ENCODE measurements at regions not wholly inside any gene's neighbourhood (a gene's known extent, or its start where the extent isn't known, plus 50 kb on each side); places are given as distances from the start of the nearest gene placed in this dataset.
"Not testable (repeated sequence)": the region's sequence is repeated elsewhere in the genome, so short reads cannot be mapped to it uniquely, and the experiment has no call there.

- DNase-seq (ENCODE audit: low read depth), result no peak
Observed at GRCh38 chr3:87793337-87793877, 265.4 kb downstream of the CGGBP1 start.

- no peak for DNase-seq (ENCODE audit: low read depth)
Observed at GRCh38 chr3:87792534-87793336, 266.1 kb downstream of the CGGBP1 start, which contains the start of gene HTR1F. TSS of gene HTR1F (plus strand) at chr3:87792706.

- DNase-seq (ENCODE audit: low read depth), result no peak
Observed at GRCh38 chr3:87792198-87792533, 266.6 kb downstream of the CGGBP1 start.

DNA sequence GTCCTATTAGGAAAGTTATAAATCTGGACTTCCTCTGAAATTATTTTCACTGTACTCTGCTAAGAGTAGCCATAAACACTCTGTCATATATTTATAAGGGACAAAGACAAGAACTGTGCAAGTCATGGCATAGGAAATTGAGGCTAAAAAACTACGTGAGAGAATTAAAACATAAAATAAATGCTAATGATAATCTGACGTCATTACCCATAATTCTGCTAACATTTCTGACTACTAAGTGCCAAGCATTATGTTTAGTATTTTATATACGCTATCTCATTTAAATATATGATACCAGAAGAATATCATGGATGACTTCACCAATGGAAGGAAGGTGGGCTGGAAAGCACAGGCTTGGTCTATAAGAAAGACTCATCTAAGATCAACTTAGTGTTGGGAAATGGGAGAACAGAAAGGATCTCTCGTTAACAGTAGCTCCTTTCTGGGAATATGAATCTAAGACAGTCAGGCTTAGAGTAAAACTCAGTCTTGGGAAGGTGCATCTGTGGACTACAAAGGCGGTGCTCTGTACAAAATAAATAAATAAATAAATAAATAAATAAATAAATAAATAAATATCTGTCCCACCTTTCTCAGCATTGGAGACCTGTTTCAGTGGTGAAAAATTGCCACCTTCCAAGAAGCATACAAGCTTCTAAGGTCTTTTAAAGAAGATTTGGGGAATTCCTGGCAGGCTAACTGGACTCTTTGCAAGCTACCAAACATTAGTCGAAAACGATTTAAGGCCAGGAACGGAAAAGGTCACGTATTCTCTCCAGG, 267.4 kb downstream of the CGGBP1 start:
- DNase-seq (ENCODE audit: low read depth), result no peak

- not testable (repeated sequence) for DNase-seq (ENCODE audit: low read depth)
Observed at GRCh38 chr3:87789049-87789448, 269.8 kb downstream of the CGGBP1 start.

DNA sequence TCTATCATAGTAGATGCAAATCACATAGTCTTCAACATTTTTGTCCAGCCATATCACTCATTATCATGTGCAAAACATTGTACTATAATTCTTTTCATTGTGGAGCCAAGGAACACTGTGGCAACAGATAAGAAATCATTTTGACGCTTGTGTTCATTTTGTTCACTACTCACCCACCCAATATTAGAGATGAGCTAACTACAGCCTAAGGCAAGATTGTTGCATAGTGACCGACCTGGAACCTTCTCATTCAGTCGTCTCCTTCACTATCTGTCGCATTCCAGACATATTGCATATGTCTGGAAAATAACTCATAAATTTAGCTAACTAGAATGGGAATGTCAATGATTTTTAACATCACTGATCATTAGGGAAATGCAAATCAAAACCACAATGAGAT, 270.3 kb downstream of the CGGBP1 start:
- no peak for DNase-seq (ENCODE audit: low read depth)

DNA sequence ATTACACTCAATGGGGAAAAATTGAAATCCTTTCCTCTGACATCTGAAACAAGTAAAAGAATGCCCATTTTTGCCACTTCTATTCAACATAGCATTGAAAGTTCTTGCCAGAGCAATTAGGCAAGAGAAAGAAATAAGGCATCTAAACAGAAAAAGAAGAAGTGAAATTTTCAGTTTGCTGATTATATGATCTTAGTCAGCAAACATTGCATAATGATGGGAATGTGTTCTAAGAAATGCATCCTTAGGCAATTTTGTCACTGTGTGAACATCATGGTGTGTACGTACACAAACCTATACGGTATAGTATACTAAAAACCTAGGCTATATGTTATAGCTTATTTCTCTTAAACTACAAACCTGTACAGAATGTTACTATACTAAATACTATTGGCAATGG, 278.0 kb downstream of the CGGBP1 start:
- DNase-seq (ENCODE audit: low read depth), result no peak

DNA sequence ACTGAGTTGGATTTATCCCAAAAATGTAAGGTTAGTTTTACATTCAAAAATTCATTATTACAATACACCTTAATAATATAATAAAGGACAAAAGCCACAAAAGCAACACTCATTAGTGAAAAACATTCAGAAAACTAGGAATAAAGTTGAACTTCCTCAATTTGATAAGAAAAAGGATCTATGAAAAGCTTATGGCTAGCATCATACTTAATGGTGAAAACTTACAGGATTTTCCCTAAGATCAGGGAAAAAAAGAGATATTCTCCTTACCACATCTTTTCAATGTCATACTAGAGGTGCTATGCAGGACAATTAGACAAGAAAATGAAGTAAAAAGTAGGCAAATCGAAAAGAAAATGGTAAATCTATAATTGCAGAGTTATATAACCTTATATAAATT, 279.9 kb downstream of the CGGBP1 start:
- no peak for DNase-seq (ENCODE audit: low read depth)

DNA sequence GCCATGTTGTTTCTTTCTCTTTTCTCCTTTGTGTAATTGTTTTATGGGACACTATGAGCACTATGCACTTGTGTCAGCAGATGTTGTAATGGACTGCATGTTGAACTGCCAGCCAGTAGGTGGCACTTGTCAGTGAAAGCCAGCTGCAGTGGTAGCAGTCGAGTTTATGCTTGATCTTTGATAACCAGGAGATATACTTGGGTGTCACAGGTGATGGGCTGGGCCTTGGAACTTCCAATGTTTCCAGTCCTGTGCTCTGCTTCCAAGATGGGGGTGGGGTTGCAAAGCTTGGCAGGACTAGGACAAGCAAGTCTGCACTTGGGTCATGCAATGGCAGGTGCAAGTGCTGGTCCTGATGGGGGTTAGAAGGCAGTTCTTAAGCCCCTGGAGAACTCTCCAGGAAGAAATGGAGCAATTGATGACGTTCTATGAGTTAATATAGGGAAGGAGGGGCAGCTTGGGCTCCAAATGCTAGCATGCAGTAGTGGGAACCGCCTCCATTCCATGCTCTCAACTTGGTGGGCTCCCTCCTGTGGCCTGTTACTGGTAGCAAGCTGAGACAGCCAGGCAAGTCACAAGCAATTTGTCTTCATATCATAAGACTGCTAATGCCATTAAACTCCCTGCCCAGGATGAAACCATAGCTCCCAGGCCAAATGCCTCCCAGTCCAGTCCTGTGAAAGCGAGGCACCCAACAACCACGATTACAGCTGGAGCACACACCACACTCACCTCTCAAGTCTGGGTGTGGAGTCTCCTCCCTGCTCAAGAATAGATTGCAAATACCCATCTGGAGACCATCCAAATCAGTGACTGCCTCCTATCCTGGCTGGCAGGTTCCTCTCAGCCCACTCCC, 287.2 kb downstream of the CGGBP1 start:
- DNase-seq (ENCODE audit: low read depth), result no peak

GRCh38 chr3:87766721-87767120, 292.1 kb downstream of the CGGBP1 start:
- DNase-seq (ENCODE audit: low read depth), result no peak

DNA sequence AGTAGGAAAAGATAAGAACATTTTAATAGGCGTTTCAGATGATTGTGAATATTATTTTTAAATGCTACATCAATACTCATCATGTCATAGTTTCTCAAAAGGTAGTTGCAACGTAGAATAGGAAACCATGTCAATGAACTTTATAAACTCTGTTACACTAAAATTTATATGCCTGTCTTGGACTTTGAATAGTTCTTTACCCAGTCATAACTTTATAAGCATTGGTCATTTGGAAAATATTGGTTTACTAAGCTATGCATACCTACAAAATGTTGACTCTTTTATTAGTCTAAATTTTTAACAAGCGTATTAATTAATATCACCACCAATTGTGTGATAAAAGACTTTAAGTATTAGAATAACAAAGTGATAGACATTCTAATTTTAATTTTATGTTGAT, 293.5 kb downstream of the CGGBP1 start:
- no peak for DNase-seq (ENCODE audit: low read depth)

DNA sequence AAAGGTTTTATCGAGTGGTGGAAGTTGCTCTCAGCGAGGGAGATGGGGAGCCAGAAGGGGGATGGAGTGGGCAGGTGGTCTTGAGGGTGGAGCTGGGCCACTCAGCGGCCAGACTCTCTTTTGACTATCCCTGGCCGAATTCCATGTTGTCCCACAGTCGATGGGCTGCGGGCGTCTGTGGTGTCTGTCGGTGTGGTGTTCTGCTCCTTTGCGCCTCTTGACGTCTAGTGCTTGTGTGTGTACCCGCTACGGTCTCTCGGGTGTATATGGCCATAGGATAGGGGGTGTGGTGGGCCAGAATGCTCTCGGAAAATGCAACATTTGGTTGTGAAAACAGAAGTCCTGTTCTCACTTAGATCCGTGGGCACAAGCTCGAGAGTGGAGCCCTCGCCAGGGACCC, 297.0 kb downstream of the CGGBP1 start:
- no peak for DNase-seq (ENCODE audit: low read depth)

GRCh38 chr3:87761341-87761740, 297.5 kb downstream of the CGGBP1 start:
- no peak for DNase-seq (ENCODE audit: low read depth)

GRCh38 chr3:87756616-87757015, 302.2 kb downstream of the CGGBP1 start:
- DNase-seq (ENCODE audit: low read depth), result no peak

DNA sequence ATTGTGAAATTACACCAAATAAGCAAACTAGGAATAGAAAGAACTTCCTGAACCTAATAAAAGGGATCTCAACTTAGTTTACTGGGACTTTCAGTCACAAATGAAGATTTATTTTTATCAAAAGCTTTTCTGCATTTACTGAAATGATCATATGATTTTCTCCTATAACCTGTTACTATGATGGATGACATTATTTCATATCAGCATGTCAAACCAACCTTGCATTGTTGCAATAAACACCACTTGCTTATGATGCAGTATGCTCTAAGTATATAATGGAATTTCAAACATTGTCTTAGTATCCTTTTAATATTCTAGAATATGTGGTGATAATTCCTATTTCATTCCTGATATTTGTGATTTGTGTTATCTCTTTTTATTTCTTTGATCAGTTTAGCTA, 303.0 kb downstream of the CGGBP1 start:
- DNase-seq (ENCODE audit: low read depth), result no peak

DNA sequence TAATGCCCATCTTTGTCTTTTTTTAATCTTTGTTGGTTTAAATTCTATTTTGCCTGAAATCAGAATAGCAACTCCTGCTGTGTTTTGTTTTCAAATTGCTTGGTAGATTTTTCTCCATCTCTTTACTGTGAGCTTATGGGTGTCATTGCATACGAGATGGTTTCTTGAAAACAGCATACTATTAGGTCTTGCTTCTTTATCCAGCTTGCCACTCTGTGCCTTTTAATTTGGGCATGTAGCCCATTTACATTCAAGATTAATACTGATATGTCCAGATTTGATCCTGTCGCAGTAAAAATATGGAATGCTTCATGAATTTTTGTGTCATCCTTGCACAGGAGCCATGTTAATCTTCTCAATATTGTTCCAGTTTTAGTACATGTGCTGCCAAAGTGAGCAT, 316.6 kb downstream of the CGGBP1 start:
- DNase-seq (ENCODE audit: low read depth), result no peak

DNA sequence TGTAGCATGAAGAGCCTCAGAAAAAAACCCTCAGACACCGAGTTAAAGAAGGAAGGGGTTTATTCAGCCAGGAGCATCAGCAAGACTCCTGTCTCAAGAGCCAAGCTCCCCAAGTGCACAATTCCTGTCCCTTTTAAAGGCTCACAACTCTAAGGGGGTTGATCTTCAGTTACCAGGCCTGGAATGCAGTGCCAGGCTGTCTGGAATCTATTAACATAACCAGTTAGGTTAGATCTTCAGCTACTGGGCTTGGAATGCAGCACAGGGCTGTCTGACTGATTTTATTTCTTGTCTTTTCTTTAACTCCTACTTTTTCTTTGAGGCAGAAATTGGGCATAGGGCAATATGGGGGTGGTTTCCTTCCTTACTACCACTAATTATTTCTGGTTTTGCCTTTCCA, 317.9 kb downstream of the CGGBP1 start:
- not testable (repeated sequence) for DNase-seq (ENCODE audit: low read depth)

GRCh38 chr3:87737817-87738216, 321.0 kb downstream of the CGGBP1 start:
- not testable (repeated sequence) for DNase-seq (ENCODE audit: low read depth)

GRCh38 chr3:87733671-87734367, 325.0 kb downstream of the CGGBP1 start:
- no peak for DNase-seq (ENCODE audit: low read depth)

DNA sequence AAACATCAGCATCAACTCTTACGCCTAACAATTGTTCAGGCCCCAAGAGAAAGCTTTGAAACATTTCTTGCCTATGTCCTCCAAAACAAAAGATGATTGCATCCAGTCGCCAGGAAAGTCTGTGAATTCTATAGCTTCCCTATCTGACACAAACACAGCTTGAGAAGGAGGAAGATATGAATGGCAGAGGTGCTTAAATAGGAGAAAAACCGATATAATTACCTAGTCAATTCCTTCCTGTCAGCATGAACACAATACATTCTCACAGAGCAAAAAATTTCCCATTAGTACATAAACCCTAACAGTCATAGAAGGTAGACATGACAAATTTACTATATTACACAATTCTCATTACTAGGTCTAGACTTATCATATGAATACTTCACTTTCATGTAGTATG, 326.5 kb downstream of the CGGBP1 start:
- DNase-seq (ENCODE audit: low read depth), result no peak

GRCh38 chr3:87727783-87728182, 331.0 kb downstream of the CGGBP1 start:
- DNase-seq (ENCODE audit: low read depth), result no peak

- no peak for DNase-seq (ENCODE audit: low read depth)
Observed at GRCh38 chr3:87719060-87719459, 339.7 kb downstream of the CGGBP1 start.
